ENCODE measurements at regions not wholly inside any gene's neighbourhood (a gene's known extent, or its start where the extent isn't known, plus 50 kb on each side); places are given as distances from the start of the nearest gene placed in this dataset.

GRCh38 chr4:32203340-32203739, 1483.2 kb downstream of the PCDH7 start:
- TF ChIP-seq CTCF (IDR thresholded peaks at IDR 0.05; ENCODE audit: borderline replicate concordance, extremely low read depth, insufficient read depth), result no peak

GRCh38 chr4:32206756-32207155, 1486.6 kb downstream of the PCDH7 start:
- intact Hi-C loops (cut with DNase I), result no loop called here
- H3K9me3 ChIP-seq (ENCODE audit: control insufficient read depth in 2 of 3, insufficient read depth in 1 of 3, low read length in 3 of 3), result peaks cover 0 to 4% (median 1%) of the 10 kb centered on the region in 3 donors
- no peaks in the 10 kb centered on the region for H3K27me3 ChIP-seq (ENCODE audit: control insufficient read depth, insufficient read depth, low read length)
- no peak overlapping the region for H3K9ac ChIP-seq (ENCODE audit: low read length in 3 of 3)
- H3K4me1 ChIP-seq (ENCODE audit: control insufficient read depth in 2 of 3, insufficient read depth in 2 of 3, low read depth in 1 of 3, low read length in 3 of 3), result no peaks in the 10 kb centered on the region
- H3K27ac ChIP-seq (ENCODE audit: low read depth in 2 of 2, low read length in 2 of 2), result no peak overlapping the region
- no peak overlapping the region for H3K4me3 ChIP-seq (ENCODE audit: low read length in 3 of 3)
- FAIRE-seq (no peak), DNase-seq (no peak)
- H3K36me3 ChIP-seq (ENCODE audit: control insufficient read depth in 2 of 3, insufficient read depth in 3 of 3, low read length in 3 of 3), result no peaks in the 10 kb centered on the region
- TF ChIP-seq CTCF (IDR thresholded peaks at IDR 0.05; ENCODE audit: borderline replicate concordance, extremely low read depth, insufficient read depth), result no peak

More at GRCh38 chr4:32203340-32203739, 1483.2 kb downstream of the PCDH7 start:
- Histone ChIP-seq H3K4me3 (ENCODE audit: low read length in 3 of 3) (no peak overlapping the region), H3K9me3 (ENCODE audit: control insufficient read depth in 2 of 3, insufficient read depth in 1 of 3, low read length in 3 of 3) (peaks cover 0 to 4% (median 1%) of the 10 kb centered on the region in 3 donors), H3K27me3 (ENCODE audit: control insufficient read depth, insufficient read depth, low read length) (no peaks in the 10 kb centered on the region), H3K4me1 (ENCODE audit: control insufficient read depth in 2 of 3, insufficient read depth in 2 of 3, low read depth in 1 of 3, low read length in 3 of 3) (no peaks in the 10 kb centered on the region), H3K9ac (ENCODE audit: low read length in 3 of 3) (no peak overlapping the region), H3K27ac (ENCODE audit: low read depth in 2 of 2, low read length in 2 of 2) (no peak overlapping the region), H3K36me3 (ENCODE audit: control insufficient read depth in 2 of 3, insufficient read depth in 3 of 3, low read length in 3 of 3) (no peaks in the 10 kb centered on the region)
- intact Hi-C loops (cut with DNase I), result no loop called here
- no peak for FAIRE-seq
- no peak for DNase-seq

GRCh38 chr4:32207456-32207855, 1487.3 kb downstream of the PCDH7 start:
- H3K9ac ChIP-seq (ENCODE audit: low read length in 3 of 3), result no peak overlapping the region
- H3K4me3 ChIP-seq (ENCODE audit: low read length in 3 of 3), result no peak overlapping the region
- intact Hi-C loops (cut with DNase I), result no loop called here
- DNase-seq (no peak), FAIRE-seq (no peak)
- no peak for TF ChIP-seq CTCF (IDR thresholded peaks at IDR 0.05; ENCODE audit: borderline replicate concordance, extremely low read depth, insufficient read depth)
- H3K27me3 ChIP-seq (ENCODE audit: control insufficient read depth, insufficient read depth, low read length), result no peaks in the 10 kb centered on the region
- H3K36me3 ChIP-seq (ENCODE audit: control insufficient read depth in 2 of 3, insufficient read depth in 3 of 3, low read length in 3 of 3), result no peaks in the 10 kb centered on the region
- H3K4me1 ChIP-seq (ENCODE audit: control insufficient read depth in 2 of 3, insufficient read depth in 2 of 3, low read depth in 1 of 3, low read length in 3 of 3), result no peaks in the 10 kb centered on the region
- no peak overlapping the region for H3K27ac ChIP-seq (ENCODE audit: low read depth in 2 of 2, low read length in 2 of 2)
- peaks cover 0 to 4% (median 1%) of the 10 kb centered on the region in 3 donors for H3K9me3 ChIP-seq (ENCODE audit: control insufficient read depth in 2 of 3, insufficient read depth in 1 of 3, low read length in 3 of 3)

DNA sequence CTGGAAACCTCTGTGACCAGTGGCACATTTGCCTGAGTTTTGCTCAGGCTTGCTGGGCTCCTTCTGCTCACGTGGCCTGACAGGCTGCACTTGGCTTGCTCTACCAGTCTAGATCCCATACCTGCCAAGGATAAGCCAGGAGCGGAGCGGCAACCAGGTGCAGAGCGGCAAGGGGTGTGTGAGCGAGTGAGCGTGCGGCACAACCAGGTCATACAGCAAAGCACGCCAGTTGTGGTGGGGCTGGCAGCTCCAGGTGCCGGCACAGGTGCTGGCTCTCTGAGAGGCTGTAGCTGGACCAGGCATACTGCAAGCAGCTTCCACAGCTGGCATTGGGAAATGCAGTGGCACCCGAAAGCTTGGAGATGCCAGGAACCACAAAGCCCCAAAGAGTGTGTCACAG, 1495.1 kb downstream of the PCDH7 start:
- no peak for DNase-seq

More for the DNA sequence above, 1495.1 kb downstream of the PCDH7 start:
- Histone ChIP-seq H3K4me1 (ENCODE audit: control insufficient read depth in 2 of 3, insufficient read depth in 2 of 3, low read depth in 1 of 3, low read length in 3 of 3) (no peaks in the 10 kb centered on the region), H3K27ac (ENCODE audit: low read depth in 2 of 2, low read length in 2 of 2) (no peak overlapping the region), H3K9me3 (ENCODE audit: control insufficient read depth in 2 of 3, insufficient read depth in 1 of 3, low read length in 3 of 3) (no peaks in the 10 kb centered on the region), H3K36me3 (ENCODE audit: control insufficient read depth in 2 of 3, insufficient read depth in 3 of 3, low read length in 3 of 3) (no peaks in the 10 kb centered on the region), H3K27me3 (ENCODE audit: control insufficient read depth, insufficient read depth, low read length) (no peaks in the 10 kb centered on the region), H3K9ac (ENCODE audit: low read length in 3 of 3) (no peak overlapping the region), H3K4me3 (ENCODE audit: low read length in 3 of 3) (no peak overlapping the region)
- intact Hi-C loops (cut with DNase I), result no loop called here
- no peak for TF ChIP-seq CTCF (IDR thresholded peaks at IDR 0.05; ENCODE audit: borderline replicate concordance, extremely low read depth, insufficient read depth)
- no peak for FAIRE-seq

All from kidney (tissue), 13 donors.